Muscle of arm (tissue), 1 donor: ENCODE measurements at regions not wholly inside any gene's neighbourhood (a gene's known extent, or its start where the extent isn't known, plus 50 kb on each side); places are given as distances from the start of the nearest gene placed in this dataset.
A peak's percentile ranks its signal among the peaks of the same experiment; 100 is the strongest.

Experiments
- DNase-seq: peaks from one replicate; pipeline ENCODE4 v3.0.0-alpha.2; 2013

- DNase-seq = peak; percentile 57
These were observed 392.9 kb downstream of the NOVA1 start for GRCh38 chr14:26204728-26205479.

- no peak for DNase-seq
These were observed 393.5 kb downstream of the NOVA1 start for GRCh38 chr14:26204366-26204727.

DNA sequence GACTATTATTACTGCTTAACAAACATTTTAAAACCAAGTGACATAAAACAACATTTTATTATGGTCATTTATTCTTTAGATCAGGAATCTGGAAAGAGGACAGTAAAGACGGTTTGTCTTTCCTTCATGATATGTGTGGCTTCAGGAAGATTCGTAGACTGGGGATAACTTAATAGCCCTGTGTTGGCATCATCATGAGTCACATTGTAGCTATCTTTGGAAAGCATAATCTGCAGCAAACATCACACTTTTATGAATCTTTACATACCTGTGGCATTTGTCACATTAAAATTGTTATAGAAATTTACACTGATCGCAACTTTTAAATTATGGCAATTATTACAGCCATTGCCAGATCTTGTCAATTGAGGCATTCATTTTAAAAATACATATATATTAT, 397.1 kb downstream of the NOVA1 start:
- no peak for DNase-seq

- DNase-seq = no peak
These were observed 398.1 kb downstream of the NOVA1 start for GRCh38 chr14:26199590-26200370.

DNA sequence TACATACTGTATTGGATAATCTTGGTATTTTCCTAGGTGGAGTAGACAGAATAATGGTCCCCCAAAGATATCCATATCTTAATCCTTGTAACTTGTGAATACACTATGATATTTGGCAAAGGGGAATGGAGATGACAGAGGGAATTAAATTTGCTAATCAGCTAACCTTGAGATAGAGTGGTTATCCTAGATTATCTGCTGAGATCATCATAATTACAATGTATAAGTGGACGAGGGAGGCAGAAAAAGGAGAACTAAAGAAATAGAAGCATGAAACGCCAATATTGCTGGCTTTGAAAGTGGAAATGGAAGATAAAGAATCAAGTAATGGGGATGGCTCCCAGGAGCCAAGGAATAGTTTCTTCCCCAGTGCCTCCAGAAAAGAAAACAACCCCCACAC, 398.7 kb downstream of the NOVA1 start:
- no peak for DNase-seq

DNA sequence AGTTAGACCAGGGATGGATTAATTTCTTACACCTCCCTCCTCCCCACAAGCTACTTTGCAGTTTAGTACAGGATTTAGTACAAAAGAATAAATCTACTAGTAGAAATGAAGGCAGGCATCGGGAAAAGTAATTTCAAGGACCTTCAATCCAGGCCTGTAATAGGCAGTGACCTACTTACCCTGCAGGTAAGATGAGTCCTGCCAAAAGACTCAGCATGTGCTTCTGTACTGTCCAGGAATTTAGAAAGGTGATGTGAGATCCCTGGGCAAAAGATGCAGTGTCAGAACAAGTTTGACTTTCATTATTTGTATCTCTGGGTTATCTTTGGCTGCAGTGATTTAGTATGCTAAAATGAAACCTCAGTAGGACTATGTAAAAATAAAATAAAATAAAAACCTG, 403.0 kb downstream of the NOVA1 start:
- DNase-seq = no peak

DNA sequence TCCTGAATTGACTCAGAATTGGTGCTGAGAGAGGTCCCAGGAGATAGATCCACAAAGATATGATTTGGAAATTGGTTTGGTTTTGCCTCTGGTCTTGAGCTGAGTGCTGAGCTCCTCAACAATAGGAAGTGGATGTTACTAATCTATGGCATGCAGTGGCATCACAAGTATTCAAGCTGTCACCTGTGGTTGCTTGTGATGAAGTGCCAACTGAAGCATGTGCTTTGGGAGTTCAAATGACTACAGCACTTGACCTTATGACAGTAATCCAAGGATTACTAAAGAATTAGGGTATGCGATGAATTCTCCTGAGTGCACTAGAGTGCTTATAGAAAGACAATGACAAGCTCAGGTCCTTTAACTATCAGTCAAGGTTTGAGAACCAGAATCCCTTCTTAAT, 406.2 kb downstream of the NOVA1 start:
- DNase-seq = no peak

- no peak for DNase-seq
These were observed 406.7 kb downstream of the NOVA1 start for GRCh38 chr14:26191123-26191522.

GRCh38 chr14:26190646-26191045, 407.2 kb downstream of the NOVA1 start:
- DNase-seq = no peak

DNA sequence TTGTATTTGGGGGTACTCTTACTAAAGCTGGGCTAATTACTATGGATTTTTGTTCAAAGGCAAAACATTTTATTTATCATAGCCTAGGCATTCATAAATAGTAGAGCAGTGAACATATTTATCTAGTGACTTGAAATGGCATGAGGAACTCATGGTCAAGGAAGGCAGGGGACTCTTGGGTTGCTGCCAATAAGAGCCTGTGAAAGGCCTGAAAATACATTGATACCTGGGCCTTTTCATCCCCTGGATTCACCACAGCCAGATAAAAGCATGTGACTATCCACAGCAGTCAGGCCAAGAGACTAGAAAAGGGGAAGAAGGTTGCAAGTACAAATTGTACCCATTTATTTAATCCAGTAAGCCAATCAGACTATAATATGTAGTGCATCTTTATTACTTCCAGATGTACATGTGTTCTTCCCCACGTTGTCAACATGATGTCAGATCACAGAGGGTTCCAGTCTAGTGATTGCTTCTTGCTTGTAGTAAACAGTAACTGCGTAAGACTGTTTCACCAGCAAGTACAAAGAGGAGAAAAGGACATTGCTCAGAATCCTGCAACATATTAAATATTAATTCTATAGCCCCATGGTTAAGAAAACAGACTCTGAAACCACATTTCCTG, 409.7 kb downstream of the NOVA1 start:
- no peak for DNase-seq

- no peak for DNase-seq
These were observed 417.6 kb downstream of the NOVA1 start for GRCh38 chr14:26180221-26180620.

DNA sequence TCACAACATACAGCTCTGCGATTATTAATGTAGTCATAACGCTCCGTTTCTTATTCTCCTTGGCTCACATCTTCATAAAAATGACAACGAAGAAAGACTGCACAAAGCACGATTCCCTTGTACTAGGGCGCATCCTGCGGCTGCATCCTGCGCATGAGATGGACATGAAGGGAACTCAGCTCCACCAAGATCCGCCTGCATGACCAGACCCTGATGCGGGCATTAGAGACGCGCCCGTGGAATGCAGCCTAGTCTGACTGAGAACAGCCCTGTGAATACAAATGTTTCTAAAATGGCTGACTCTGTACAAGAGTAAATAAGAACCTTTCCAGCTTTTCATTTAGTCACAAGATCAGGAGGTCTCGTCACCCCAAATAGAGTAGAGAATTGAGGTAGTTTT, 422.2 kb downstream of the NOVA1 start:
- DNase-seq = no peak

GRCh38 chr14:26174395-26174794, 423.4 kb downstream of the NOVA1 start:
- DNase-seq = no peak

GRCh38 chr14:26173581-26174110, 424.2 kb downstream of the NOVA1 start:
- DNase-seq = no peak

- no peak for DNase-seq
These were observed 425.4 kb downstream of the NOVA1 start for GRCh38 chr14:26172396-26172795.

DNA sequence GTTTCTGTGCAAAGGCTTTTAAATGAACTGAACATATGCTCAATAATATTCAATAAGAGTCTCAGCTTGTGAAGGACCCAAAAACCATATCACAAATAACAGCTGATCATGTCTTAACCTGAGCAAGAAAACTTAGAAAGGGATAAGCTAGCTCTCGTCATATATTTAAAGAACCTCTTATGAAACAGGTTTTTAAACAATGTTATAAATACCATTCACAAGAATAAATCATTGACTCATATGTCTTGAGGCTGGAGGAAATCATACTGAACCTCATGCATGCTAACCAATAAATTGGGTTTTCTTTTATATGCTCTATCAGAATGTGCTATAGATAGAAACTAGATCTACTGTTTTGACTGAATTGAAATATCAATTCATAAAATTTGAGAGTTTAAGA, 426.9 kb downstream of the NOVA1 start:
- DNase-seq = no peak

GRCh38 chr14:26163761-26164160, 434.1 kb downstream of the NOVA1 start:
- peak; percentile 4 for DNase-seq

DNA sequence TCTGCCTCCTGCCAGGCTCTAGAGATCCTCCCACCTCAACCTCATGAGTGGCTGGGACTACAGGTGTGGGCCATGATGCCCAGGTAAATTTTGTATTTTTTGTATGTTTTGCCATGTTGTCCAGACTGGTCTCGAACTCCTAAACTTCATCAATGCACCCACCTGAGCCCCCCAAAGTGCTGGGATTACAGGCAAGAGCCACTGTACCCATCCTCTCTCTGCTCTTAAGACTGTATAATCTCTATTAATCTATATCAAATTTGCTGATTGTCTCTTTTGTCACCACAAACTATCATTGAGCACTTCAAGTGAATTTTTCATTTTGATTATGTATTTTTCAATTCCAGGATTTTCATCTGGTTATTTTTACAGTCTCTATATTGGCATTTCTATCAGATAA, 440.3 kb downstream of the NOVA1 start:
- no peak for DNase-seq

DNA sequence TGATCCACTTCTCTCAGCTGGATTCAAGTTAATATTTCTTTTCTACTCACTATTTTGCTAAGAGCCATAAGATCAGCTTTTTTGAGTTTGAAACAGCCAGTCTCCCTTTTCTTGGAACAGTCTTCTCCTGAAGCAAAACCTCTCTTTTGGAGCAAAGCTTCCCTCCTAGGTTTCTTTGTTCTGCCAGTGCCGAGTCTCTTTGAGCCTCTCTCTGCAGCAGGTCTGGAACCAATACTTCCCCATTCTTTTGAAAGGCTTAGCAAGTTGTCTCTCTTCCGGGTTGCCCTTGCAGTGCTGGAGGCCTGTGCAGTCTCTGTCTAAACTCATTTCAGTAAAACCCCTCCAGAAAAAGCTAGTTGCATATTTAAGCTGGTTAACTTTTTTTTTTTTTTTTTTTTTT, 454.8 kb downstream of the NOVA1 start:
- no peak for DNase-seq

DNA sequence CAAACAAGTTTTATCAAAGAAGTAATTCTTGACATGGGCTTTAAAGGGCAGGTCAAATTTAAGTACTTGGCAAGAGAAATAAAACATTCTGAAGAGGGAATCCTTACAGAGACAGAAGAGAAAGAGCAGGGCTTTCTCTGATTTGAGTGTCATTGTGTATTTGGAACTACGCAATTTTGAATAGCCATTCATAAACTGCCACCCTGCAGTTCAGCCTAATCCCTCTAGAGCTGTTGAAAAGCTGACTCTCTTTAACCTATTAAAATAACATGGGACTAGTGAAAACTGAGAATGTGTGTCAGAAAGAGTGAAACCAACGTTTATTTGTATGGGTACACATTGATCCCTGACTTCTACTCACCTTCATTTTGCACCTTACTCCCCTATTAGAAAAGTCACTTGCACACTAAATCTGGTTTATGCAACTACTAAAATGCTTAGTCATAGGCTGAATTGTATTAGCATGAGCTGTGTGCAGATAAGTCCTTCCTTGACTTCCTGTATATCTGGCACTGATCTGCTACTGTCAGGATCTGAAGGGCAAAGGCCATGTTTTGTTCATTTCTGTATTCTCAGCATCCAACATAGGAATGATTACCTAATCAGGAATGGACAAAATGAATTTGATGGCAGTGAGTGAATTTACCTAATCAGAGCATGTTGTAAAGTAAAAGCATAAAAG, 458.9 kb downstream of the NOVA1 start:
- no peak for DNase-seq

GRCh38 chr14:26137161-26137560, 460.7 kb downstream of the NOVA1 start:
- no peak for DNase-seq

- DNase-seq = no peak
These were observed 465.7 kb downstream of the NOVA1 start for GRCh38 chr14:26132061-26132645.
